ENCODE measurements at regions not wholly inside any gene's neighbourhood (a gene's known extent, or its start where the extent isn't known, plus 50 kb on each side); places are given as distances from the start of the nearest gene placed in this dataset.
"Not testable (repeated sequence)": the region's sequence is repeated elsewhere in the genome, so short reads cannot be mapped to it uniquely, and the experiment has no call there.

DNA sequence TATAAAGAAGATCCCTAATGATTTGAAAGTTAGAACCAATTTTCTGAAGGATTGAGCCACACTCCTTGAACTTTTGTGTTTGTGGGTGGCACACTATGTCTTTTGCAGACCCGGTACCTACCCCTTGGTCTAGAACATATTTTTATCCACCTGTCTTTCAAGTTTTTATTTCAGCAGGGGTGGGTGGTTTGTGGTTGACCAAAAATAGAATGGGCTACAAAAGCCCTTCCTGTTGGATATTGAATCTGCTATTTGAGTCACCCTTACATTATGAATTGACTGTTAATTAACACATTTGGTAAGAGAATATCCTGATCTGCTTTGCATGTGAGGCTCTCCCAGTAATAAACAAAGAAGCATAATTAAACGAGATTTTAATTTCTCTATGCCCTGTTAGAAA is 401.2 kb downstream of the POTEH start:
- WGBS, 2 donors = 49 to 50% methylated on average over 2 of the region's 2 CpGs
- H3K4me3 ChIP-seq (ENCODE audit: low read length in 2 of 2); H3K9me3 ChIP-seq (ENCODE audit: control insufficient read depth, low read length); H3K27me3 ChIP-seq (ENCODE audit: control insufficient read depth in 1 of 2, insufficient read depth in 2 of 2, low read length in 1 of 2); H3K36me3 ChIP-seq (ENCODE audit: control insufficient read depth in 1 of 2, insufficient read depth in 2 of 2, low read length in 1 of 2); H3K27ac ChIP-seq (ENCODE audit: low read depth in 1 of 2, low read length in 2 of 2); H3K4me1 ChIP-seq (ENCODE audit: control insufficient read depth in 1 of 2, insufficient read depth in 2 of 2, low read length in 2 of 2); DNase-seq; intact Hi-C loops (cut with DNase I); ATAC-seq (ENCODE audit: low FRiP score): not testable (repeated sequence)

DNA sequence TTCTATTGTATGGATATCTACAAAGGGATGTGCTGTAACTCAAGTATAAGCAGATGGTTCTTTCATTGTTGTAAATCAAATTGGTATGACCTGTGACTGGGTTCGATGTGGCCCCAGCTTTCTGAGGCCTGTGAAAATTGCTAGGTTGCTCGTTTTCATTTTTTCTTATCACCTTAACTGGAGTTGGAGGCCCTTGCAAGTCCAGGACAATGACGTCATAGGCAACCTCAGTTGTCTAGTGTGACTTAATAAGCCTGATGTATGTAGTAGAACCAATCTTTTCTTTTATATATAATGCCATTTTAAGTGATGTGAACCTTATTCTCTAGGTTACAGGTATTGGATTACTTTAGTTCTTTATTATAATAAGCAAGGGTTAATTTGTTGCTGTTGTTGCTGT is 415.3 kb downstream of the POTEH start:
- DNase-seq; H3K4me1 ChIP-seq (ENCODE audit: control insufficient read depth in 1 of 2, insufficient read depth in 2 of 2, low read length in 2 of 2); H3K9me3 ChIP-seq (ENCODE audit: control insufficient read depth, low read length); H3K36me3 ChIP-seq (ENCODE audit: control insufficient read depth in 1 of 2, insufficient read depth in 2 of 2, low read length in 1 of 2); ATAC-seq (ENCODE audit: low FRiP score); H3K4me3 ChIP-seq (ENCODE audit: low read length in 2 of 2); H3K27ac ChIP-seq (ENCODE audit: low read depth in 1 of 2, low read length in 2 of 2); intact Hi-C loops (cut with DNase I); H3K27me3 ChIP-seq (ENCODE audit: control insufficient read depth in 1 of 2, insufficient read depth in 2 of 2, low read length in 1 of 2): not testable (repeated sequence)
- 36 to 37% methylated on average over 3 of the region's 3 CpGs for WGBS, 2 donors

DNA sequence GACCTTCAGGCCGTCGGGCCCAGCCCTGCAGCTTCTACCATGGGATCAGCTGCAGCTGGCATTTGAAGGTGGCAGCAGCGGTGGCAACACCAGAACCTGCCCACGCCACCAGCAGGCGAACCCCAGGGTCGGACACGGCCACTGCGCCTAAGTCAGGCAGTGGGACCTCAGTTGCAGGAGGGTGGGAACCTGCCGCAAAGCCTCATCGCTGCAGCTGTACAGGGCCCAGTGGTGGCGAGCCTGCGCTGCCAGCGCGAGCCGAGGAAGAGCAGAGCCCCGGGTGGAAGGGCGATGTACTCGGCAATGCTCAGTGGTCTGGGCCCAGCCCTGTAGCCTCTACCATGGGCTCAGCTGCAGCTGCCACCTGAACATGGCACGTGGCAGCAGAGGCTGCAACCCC is 441.6 kb downstream of the POTEH start:
- H3K4me3 ChIP-seq (ENCODE audit: low read length in 2 of 2); H3K27ac ChIP-seq (ENCODE audit: low read depth in 1 of 2, low read length in 2 of 2); H3K4me1 ChIP-seq (ENCODE audit: control insufficient read depth in 1 of 2, insufficient read depth in 2 of 2, low read length in 2 of 2); H3K9me3 ChIP-seq (ENCODE audit: control insufficient read depth, low read length); intact Hi-C loops (cut with DNase I); H3K27me3 ChIP-seq (ENCODE audit: control insufficient read depth in 1 of 2, insufficient read depth in 2 of 2, low read length in 1 of 2); H3K36me3 ChIP-seq (ENCODE audit: control insufficient read depth in 1 of 2, insufficient read depth in 2 of 2, low read length in 1 of 2); ATAC-seq (ENCODE audit: low FRiP score): not testable (repeated sequence)
- peak in 1 of 2 donors; percentile 73 for DNase-seq
- 87 to 89% methylated on average over 15 to 19 of the region's 19 CpGs for WGBS, 2 donors

DNA sequence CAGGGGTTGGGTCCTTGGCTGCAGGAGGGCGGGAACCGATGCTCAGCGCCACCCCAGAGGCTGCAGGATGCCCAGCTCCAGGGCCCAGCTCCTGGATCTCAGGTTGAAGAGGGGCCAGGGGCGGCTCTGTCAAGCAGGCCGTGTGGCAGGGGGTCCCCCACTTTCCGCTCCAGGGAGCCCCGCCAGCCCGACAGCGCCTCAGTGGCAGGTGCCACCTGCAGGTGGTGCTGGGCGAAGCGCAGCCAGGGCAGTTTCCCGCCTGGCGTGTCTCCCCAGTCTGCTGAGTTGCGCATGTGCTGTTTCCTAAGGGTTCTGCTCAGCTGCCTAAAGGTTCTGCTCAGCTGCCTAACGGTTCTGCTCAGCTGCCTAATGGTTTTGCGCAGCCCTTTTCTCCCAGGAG is 442.1 kb downstream of the POTEH start:
- DNase-seq (peak in 1 of 2 donors; percentile 53), ATAC-seq (ENCODE audit: low FRiP score) (no peak)
- no peaks in the 10 kb centered on the region for H3K36me3 ChIP-seq (ENCODE audit: control insufficient read depth in 1 of 2, insufficient read depth in 2 of 2, low read length in 1 of 2)
- WGBS, 2 donors = 67 to 69% methylated on average over 16 of the region's 16 CpGs
- no peaks in the 10 kb centered on the region for H3K4me1 ChIP-seq (ENCODE audit: control insufficient read depth in 1 of 2, insufficient read depth in 2 of 2, low read length in 2 of 2)
- H3K4me3 ChIP-seq (ENCODE audit: low read length in 2 of 2) = no peak overlapping the region
- H3K9me3 ChIP-seq (ENCODE audit: control insufficient read depth, low read length) = no peaks in the 10 kb centered on the region
- intact Hi-C loops (cut with DNase I) = no loop called here
- no peaks in the 10 kb centered on the region for H3K27me3 ChIP-seq (ENCODE audit: control insufficient read depth in 1 of 2, insufficient read depth in 2 of 2, low read length in 1 of 2)
- H3K27ac ChIP-seq (ENCODE audit: low read depth in 1 of 2, low read length in 2 of 2) = no peak overlapping the region

DNA sequence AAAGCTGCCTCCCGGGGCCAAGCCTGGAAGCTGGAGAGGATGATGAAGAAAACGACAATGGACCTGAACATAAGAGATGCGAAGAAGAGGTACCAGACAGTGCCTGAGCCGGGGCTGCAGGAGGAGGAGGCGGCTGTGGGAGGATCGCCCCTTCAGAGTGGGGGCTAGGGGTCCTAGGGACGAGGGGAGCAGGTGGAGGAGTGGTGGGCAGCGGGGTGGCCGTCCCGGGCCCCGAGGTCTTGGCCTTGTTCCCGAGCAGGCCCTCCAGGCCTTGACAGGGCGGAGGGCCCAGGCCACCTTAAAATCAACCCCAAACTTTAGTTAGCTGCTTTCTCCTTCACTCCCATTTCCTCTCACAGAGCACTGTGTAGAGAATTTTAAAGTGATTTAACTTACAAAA is 442.8 kb downstream of the POTEH start:
- WGBS, 2 donors = 72 to 80% methylated on average over 13 of the region's 13 CpGs
- H3K36me3 ChIP-seq (ENCODE audit: control insufficient read depth in 1 of 2, insufficient read depth in 2 of 2, low read length in 1 of 2); DNase-seq; H3K27me3 ChIP-seq (ENCODE audit: control insufficient read depth in 1 of 2, insufficient read depth in 2 of 2, low read length in 1 of 2); intact Hi-C loops (cut with DNase I); H3K9me3 ChIP-seq (ENCODE audit: control insufficient read depth, low read length); ATAC-seq (ENCODE audit: low FRiP score); H3K4me1 ChIP-seq (ENCODE audit: control insufficient read depth in 1 of 2, insufficient read depth in 2 of 2, low read length in 2 of 2); H3K4me3 ChIP-seq (ENCODE audit: low read length in 2 of 2); H3K27ac ChIP-seq (ENCODE audit: low read depth in 1 of 2, low read length in 2 of 2): not testable (repeated sequence)

DNA sequence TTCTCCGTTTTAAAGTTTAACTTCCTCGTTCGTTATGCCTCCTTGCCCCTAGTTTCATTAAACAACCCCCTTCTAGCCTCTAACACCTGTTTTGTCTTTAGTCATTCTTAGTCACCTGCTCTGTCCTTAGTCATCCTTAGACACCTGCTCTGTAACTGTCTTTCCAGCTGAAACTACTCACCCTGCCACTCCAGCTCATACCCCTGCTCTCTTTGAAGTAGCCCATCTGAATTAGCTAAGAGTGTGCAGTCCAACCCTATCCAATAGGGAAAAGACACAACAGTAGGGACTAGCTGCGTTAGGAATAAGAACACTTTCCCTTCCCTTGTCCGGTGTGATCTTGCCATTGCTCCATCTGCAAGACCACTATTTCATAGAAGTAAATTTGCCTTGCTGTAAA is 446.5 kb downstream of the CCT8L2 start:
- DNase-seq; H3K36me3 ChIP-seq (ENCODE audit: control insufficient read depth in 1 of 2, insufficient read depth in 2 of 2, low read length in 1 of 2); H3K4me1 ChIP-seq (ENCODE audit: control insufficient read depth in 1 of 2, insufficient read depth in 2 of 2, low read length in 2 of 2); H3K27ac ChIP-seq (ENCODE audit: low read depth in 1 of 2, low read length in 2 of 2); intact Hi-C loops (cut with DNase I); H3K9me3 ChIP-seq (ENCODE audit: control insufficient read depth, low read length); H3K4me3 ChIP-seq (ENCODE audit: low read length in 2 of 2); ATAC-seq (ENCODE audit: low FRiP score); H3K27me3 ChIP-seq (ENCODE audit: control insufficient read depth in 1 of 2, insufficient read depth in 2 of 2, low read length in 1 of 2): not testable (repeated sequence)
- WGBS, 2 donors = 58 to 67% methylated on average over 5 of the region's 5 CpGs

DNA sequence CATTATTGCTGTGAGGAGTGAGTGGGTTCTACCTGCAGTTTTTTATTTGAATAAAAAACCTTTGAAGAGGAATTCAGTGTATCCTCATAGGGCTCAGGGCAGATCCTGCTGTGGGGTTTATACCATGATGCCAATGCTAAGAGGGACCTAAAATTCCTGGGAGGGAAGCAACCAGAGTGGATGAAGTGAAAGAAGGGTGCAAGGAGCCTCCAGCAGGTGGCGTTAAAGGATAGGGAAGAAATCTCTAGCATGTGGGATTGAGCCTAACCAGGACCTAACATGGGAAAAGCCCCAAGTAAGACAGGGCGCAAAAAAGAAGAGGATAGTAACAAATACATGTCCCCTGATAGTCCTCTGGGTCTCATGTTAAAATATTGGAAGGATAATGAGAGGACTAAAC is 445.7 kb downstream of the CCT8L2 start:
- WGBS, 2 donors = 37 to 42% methylated on average over 2 of the region's 2 CpGs
- DNase-seq; H3K4me1 ChIP-seq (ENCODE audit: control insufficient read depth in 1 of 2, insufficient read depth in 2 of 2, low read length in 2 of 2); intact Hi-C loops (cut with DNase I); H3K9me3 ChIP-seq (ENCODE audit: control insufficient read depth, low read length); H3K27me3 ChIP-seq (ENCODE audit: control insufficient read depth in 1 of 2, insufficient read depth in 2 of 2, low read length in 1 of 2); ATAC-seq (ENCODE audit: low FRiP score); H3K4me3 ChIP-seq (ENCODE audit: low read length in 2 of 2); H3K27ac ChIP-seq (ENCODE audit: low read depth in 1 of 2, low read length in 2 of 2); H3K36me3 ChIP-seq (ENCODE audit: control insufficient read depth in 1 of 2, insufficient read depth in 2 of 2, low read length in 1 of 2): not testable (repeated sequence)

DNA sequence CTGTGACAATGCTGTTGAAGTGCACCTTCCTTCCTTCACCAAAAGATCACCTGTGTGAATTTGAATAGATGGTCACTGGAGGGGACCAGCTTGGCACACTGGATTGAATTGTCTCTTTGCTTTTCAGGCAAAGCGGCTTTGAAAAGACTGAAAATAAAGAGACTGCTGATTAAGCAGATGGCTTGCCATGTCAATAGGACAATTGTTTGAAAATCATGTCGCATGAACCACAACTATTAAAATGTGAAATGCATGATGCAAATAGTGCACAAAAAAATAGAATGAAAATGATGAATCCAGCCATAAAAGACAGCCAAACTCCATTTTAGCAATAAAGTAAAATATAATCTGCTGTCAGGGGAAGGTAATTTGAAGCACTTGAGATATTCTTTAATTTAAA is 415.3 kb downstream of the CCT8L2 start:
- not testable (repeated sequence) for H3K9me3 ChIP-seq (ENCODE audit: control insufficient read depth, low read length)

DNA sequence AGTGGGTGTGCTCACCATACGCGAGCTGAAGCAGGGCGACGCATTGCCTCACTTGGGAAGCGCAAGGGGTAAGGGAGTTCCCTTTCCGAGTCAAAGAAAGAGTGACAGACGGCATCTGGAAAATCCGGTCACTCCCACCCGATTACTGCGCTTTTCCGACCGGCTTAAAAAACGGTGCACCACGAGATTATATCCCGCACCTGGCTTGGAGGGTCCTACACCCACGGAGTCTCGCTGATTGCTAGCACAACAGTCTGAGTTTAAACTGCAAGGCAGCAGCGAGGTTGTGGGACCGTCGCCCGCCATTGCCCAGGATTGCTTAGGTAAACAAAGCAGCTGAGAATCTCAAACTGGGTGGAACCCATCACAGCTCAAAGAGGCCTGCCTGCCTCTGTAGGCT is 408.7 kb downstream of the CCT8L2 start:
- H3K36me3 ChIP-seq (ENCODE audit: control insufficient read depth in 1 of 2, insufficient read depth in 2 of 2, low read length in 1 of 2); intact Hi-C loops (cut with DNase I); ATAC-seq (ENCODE audit: low FRiP score); H3K27me3 ChIP-seq (ENCODE audit: control insufficient read depth in 1 of 2, insufficient read depth in 2 of 2, low read length in 1 of 2); DNase-seq; H3K4me1 ChIP-seq (ENCODE audit: control insufficient read depth in 1 of 2, insufficient read depth in 2 of 2, low read length in 2 of 2); H3K27ac ChIP-seq (ENCODE audit: low read depth in 1 of 2, low read length in 2 of 2); H3K4me3 ChIP-seq (ENCODE audit: low read length in 2 of 2); H3K9me3 ChIP-seq (ENCODE audit: control insufficient read depth, low read length): not testable (repeated sequence)
- WGBS, 2 donors = 76 to 85% methylated on average over 21 of the region's 21 CpGs

More for the DNA sequence above, 415.3 kb downstream of the CCT8L2 start:
- H3K4me3 ChIP-seq (ENCODE audit: low read length in 2 of 2); H3K36me3 ChIP-seq (ENCODE audit: control insufficient read depth in 1 of 2, insufficient read depth in 2 of 2, low read length in 1 of 2); intact Hi-C loops (cut with DNase I); H3K27me3 ChIP-seq (ENCODE audit: control insufficient read depth in 1 of 2, insufficient read depth in 2 of 2, low read length in 1 of 2); ATAC-seq (ENCODE audit: low FRiP score); DNase-seq; H3K4me1 ChIP-seq (ENCODE audit: control insufficient read depth in 1 of 2, insufficient read depth in 2 of 2, low read length in 2 of 2); H3K27ac ChIP-seq (ENCODE audit: low read depth in 1 of 2, low read length in 2 of 2): not testable (repeated sequence)
- WGBS, 2 donors = 59 to 69% methylated on average over 2 of the region's 2 CpGs
